HepG2 (cell line): ENCODE measurements at regions not wholly inside any gene's neighbourhood (a gene's known extent, or its start where the extent isn't known, plus 50 kb on each side); places are given as distances from the start of the nearest gene placed in this dataset.

Experiments used
- ATAC-seq: fragments of 200-7000 bp; cut with Tn5 transposase; 3 replicates; pipeline ENCODE4 v1.9.1; 2020; ENCODE audit warnings: mild to moderate bottlenecking, moderate library complexity
- BruUV-seq: library from RNA; stranded (reverse); fragments of 400-500 nt; replicated peaks from 2 replicates; lab custom pipeline; 2021; lab: Mats Ljungman, UMichigan
- CTCF ChIA-PET: fragments of 300-600 bp; formaldehyde crosslinking; extraction: SDS; loops from one replicate; lab custom pipeline; 2021; ENCODE audit warnings: low total read pairs, inconsistent platforms, low intra/inter-chr PET ratio; lab: Yijun Ruan, JAX
- POLR2A ChIA-PET: fragments of 350-600 bp; sonication (Branson Sonifier 250); formaldehyde crosslinking; loops from one replicate; lab custom pipeline; 2020; ENCODE audit warnings: antibody characterized with exemption, inconsistent platforms; lab: Yijun Ruan, JAX
- DNase-seq: peaks from one replicate; pipeline ENCODE4 v3.0.0-alpha.2; 2015; ENCODE audit warnings: low spot score
- FAIRE-seq: peaks from 3 replicates; lab custom pipeline; 2011; peaks lifted over from hg19 to GRCh38; lab: Jason Lieb, UNC
- H2AFZ ChIP-seq: one replicate; pipeline ENCODE4 v1.6.1; 2011; ENCODE audit warnings: low read length, inconsistent platforms
- H3K27ac ChIP-seq: fragments of 300-600 bp; 3 replicates; pipeline ENCODE4 v1.8.0; 2011; ENCODE audit warnings: mixed run types, mild to moderate bottlenecking, mixed read lengths, low read length, inconsistent platforms; ENCODE audit not compliant: insufficient read depth; ENCODE audit errors: extremely low read length
- H3K27me3 ChIP-seq, 2 experiments: fragments of 200-600 bp in 1 of 2; 2 replicates in 1 of 2; 3 replicates in 1 of 2; pipeline versions ENCODE4 v1.6.0 to v1.8.0; 2011; ENCODE audit warnings: low read length in 2 of 2, mild to moderate bottlenecking in 2 of 2, moderate library complexity in 2 of 2, inconsistent platforms in 1 of 2; ENCODE audit not compliant: insufficient read depth in 2 of 2, control insufficient read depth in 1 of 2
- H3K36me3 ChIP-seq, 2 experiments: fragments of 200-600 bp in 1 of 2; replicated peaks in 1 of 2; 2 replicates in 1 of 2; 3 replicates in 1 of 2; pipeline versions ENCODE4 v1.5.1 to v1.8.0; 2011; ENCODE audit warnings: low read length in 2 of 2, inconsistent platforms in 1 of 2; ENCODE audit not compliant: insufficient read depth in 2 of 2, control insufficient read depth in 1 of 2
- H3K4me1 ChIP-seq: 2 replicates; pipeline ENCODE4 v1.5.1; 2012; ENCODE audit warnings: low read length, inconsistent platforms; ENCODE audit not compliant: insufficient read depth
- H3K4me2 ChIP-seq: 2 replicates; pipeline ENCODE4 v1.6.0; 2011; ENCODE audit warnings: low read depth, low read length, inconsistent platforms
- H3K4me3 ChIP-seq, 3 experiments: fragments of 200-600 bp in 1 of 3; sonication (generic), shearing (Covaris generic) in 1 of 3; replicated peaks in 1 of 3; 2 replicates each; pipeline ENCODE4 v1.5.1; 2011 to 2016; ENCODE audit warnings: low read length in 3 of 3, inconsistent platforms in 2 of 3, low read depth in 2 of 3, mild to moderate bottlenecking in 2 of 3, control low read depth in 1 of 3, mixed read lengths in 1 of 3; ENCODE audit not compliant: insufficient read depth in 1 of 3
- H3K79me2 ChIP-seq: one replicate; pipeline ENCODE4 v1.6.1; 2011; ENCODE audit warnings: low read length, inconsistent platforms; ENCODE audit not compliant: insufficient read depth
- H3K9ac ChIP-seq: 2 replicates; pipeline ENCODE4 v1.6.0; 2011; ENCODE audit warnings: mild to moderate bottlenecking, low read depth, low read length, inconsistent platforms; ENCODE audit not compliant: insufficient read depth
- H3K9me3 ChIP-seq: 2 replicates; pipeline ENCODE4 v1.5.1; 2012; ENCODE audit warnings: mild to moderate bottlenecking, low read length
- H4K20me1 ChIP-seq: 2 replicates; pipeline ENCODE4 v1.6.0; 2011; ENCODE audit warnings: inconsistent platforms, mild to moderate bottlenecking, low read length, moderate library complexity; ENCODE audit not compliant: insufficient read depth
- ZFX ChIP-seq: sonication (generic); formaldehyde crosslinking; IDR thresholded peaks from 2 replicates; pipeline ENCODE4 v1.4.0; 2020; ENCODE audit warnings: mild to moderate bottlenecking, low read depth, missing genetic modification reagents, moderate library complexity
- ZNF318 ChIP-seq: sonication (generic); formaldehyde crosslinking; IDR thresholded peaks from 2 replicates; pipeline ENCODE4 v1.4.0; 2020; ENCODE audit warnings: mild to moderate bottlenecking, missing genetic modification reagents
- ZNF691 ChIP-seq: sonication (generic); formaldehyde crosslinking; IDR thresholded peaks from 2 replicates; pipeline ENCODE4 v1.4.0; 2020; ENCODE audit warnings: missing genetic modification reagents, low read depth, mild to moderate bottlenecking, borderline replicate concordance
- ZSCAN20 ChIP-seq: sonication (generic); formaldehyde crosslinking; IDR thresholded peaks from 2 replicates; pipeline ENCODE4 v1.4.0; 2020; ENCODE audit warnings: missing genetic modification reagents, mild to moderate bottlenecking, borderline replicate concordance
- WGBS: methylation state at CpG from one replicate; pipeline ENCODE4 v1.1.6; 2017; ENCODE audit warnings: low lambda C conversion rate; 5-methylcytosine and 5-hydroxymethylcytosine counted together
- in situ Hi-C: cut with HindIII; loops from 2 replicates; pipeline ENCODE4 v1.10.0; 2017; ENCODE audit warnings: low pct_unique_long_range_greater_than_20kb; ENCODE audit not compliant: extremely low pct_ligation_motif_present
- intact Hi-C: fragments of 100-400 bp; cut with micrococcal nuclease; formaldehyde crosslinking; loops from one replicate; pipeline ENCODE4 v1.10.0; 2022; ENCODE audit not compliant: unreplicated experiment
- TF ChIP-seq, protein P1 (sequence below): sonication (generic); formaldehyde crosslinking; IDR thresholded peaks from 2 replicates; pipeline ENCODE4 v1.4.0; 2020; ENCODE audit warnings: mild to moderate bottlenecking, missing genetic modification reagents

DNA sequence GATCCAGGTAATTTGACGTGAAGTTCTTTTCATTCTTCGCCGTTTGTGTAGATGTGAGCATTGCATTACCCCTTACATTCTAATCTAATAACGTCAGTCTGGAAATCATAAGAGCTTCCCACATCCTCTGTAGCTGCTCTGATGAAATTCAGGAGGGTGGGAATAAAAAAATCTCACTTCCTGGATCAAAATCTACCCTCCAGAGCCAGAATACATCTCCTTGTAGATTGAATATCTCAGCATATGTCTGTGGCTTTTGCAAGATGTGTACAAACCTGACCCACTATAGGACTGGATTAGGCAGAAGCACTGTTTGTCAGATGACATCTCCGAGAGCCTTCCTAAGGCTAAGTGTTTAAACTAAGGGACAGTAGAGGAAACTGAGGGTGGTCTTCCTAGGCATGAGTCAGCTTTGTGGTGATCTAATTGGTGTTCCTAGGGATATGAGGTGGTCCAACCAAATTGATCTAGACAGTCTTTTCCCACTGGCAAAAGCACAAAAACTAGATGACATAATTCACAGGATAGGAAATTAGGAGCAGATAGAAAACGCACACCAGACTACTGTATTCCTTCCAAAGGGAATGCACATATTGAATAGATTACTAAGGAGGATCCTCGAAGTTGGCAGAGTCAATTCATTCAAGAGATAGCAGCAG, 216.3 kb upstream of the LRTM1 start (continued):
- no peak for TF ChIP-seq ZNF691 (CRISPR knock-in tag)
- TF ChIP-seq, protein P1, sequence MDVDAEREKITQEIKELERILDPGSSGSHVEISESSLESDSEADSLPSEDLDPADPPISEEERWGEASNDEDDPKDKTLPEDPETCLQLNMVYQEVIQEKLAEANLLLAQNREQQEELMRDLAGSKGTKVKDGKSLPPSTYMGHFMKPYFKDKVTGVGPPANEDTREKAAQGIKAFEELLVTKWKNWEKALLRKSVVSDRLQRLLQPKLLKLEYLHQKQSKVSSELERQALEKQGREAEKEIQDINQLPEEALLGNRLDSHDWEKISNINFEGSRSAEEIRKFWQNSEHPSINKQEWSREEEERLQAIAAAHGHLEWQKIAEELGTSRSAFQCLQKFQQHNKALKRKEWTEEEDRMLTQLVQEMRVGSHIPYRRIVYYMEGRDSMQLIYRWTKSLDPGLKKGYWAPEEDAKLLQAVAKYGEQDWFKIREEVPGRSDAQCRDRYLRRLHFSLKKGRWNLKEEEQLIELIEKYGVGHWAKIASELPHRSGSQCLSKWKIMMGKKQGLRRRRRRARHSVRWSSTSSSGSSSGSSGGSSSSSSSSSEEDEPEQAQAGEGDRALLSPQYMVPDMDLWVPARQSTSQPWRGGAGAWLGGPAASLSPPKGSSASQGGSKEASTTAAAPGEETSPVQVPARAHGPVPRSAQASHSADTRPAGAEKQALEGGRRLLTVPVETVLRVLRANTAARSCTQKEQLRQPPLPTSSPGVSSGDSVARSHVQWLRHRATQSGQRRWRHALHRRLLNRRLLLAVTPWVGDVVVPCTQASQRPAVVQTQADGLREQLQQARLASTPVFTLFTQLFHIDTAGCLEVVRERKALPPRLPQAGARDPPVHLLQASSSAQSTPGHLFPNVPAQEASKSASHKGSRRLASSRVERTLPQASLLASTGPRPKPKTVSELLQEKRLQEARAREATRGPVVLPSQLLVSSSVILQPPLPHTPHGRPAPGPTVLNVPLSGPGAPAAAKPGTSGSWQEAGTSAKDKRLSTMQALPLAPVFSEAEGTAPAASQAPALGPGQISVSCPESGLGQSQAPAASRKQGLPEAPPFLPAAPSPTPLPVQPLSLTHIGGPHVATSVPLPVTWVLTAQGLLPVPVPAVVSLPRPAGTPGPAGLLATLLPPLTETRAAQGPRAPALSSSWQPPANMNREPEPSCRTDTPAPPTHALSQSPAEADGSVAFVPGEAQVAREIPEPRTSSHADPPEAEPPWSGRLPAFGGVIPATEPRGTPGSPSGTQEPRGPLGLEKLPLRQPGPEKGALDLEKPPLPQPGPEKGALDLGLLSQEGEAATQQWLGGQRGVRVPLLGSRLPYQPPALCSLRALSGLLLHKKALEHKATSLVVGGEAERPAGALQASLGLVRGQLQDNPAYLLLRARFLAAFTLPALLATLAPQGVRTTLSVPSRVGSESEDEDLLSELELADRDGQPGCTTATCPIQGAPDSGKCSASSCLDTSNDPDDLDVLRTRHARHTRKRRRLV (CRISPR knock-in tag): no peak
- TF ChIP-seq ZSCAN20: no peak
- TF ChIP-seq, all 625 proteins: peak for 0

GRCh38 chr3:55143336-55143735, 215.5 kb upstream of the LRTM1 start:
- H3K9me3 ChIP-seq: no peaks in the 10 kb centered on the region
- ChIA-PET POLR2A (no interaction called here), CTCF (no interaction called here)
- H3K79me2 ChIP-seq: no peaks in the 10 kb centered on the region
- intact Hi-C loops (no loop called here), in situ Hi-C loops (no loop called here)
- FAIRE-seq: no peak
- H3K27me3 ChIP-seq: no peaks in the 10 kb centered on the region
- no peak overlapping the region for H2AFZ ChIP-seq
- TF ChIP-seq ZNF318: no peak
- no peak for TF ChIP-seq ZFX
- no peaks in the 10 kb centered on the region for H4K20me1 ChIP-seq
- BruUV-seq: no TSS peak
- no peak for DNase-seq
- no peaks in the 10 kb centered on the region for H3K36me3 ChIP-seq
- no peak overlapping the region for H3K9ac ChIP-seq
- ATAC-seq: no peak
- H3K4me1 ChIP-seq: no peaks in the 10 kb centered on the region
- H3K27ac ChIP-seq: no peak overlapping the region
- H3K4me2 ChIP-seq: no peak overlapping the region
- no peak overlapping the region for H3K4me3 ChIP-seq
- 0% methylated on average over 2 of the region's 2 CpGs for WGBS
